ENCODE measurements at regions not wholly inside any gene's neighbourhood (a gene's known extent, or its start where the extent isn't known, plus 50 kb on each side); places are given as distances from the start of the nearest gene placed in this dataset.
"Not testable (repeated sequence)": the region's sequence is repeated elsewhere in the genome, so short reads cannot be mapped to it uniquely, and the experiment has no call there.

- DNase-seq (ENCODE audit: low spot score): not testable (repeated sequence)
Measured at GRCh38 chr21:32823296-32823695, 51.7 kb upstream of the PAXBP1 start.

GRCh38 chr21:32824950-32825349 lies 53.4 kb upstream of the PAXBP1 start:
- DNase-seq (ENCODE audit: low spot score): no peak

- DNase-seq (ENCODE audit: low spot score): peak; percentile 49
Measured at GRCh38 chr21:32826329-32827167, 55.0 kb upstream of the PAXBP1 start.

GRCh38 chr21:32828908-32829307 lies 57.4 kb upstream of the PAXBP1 start:
- DNase-seq (ENCODE audit: low spot score): no peak

GRCh38 chr21:32829504-32829903 lies 57.9 kb upstream of the PAXBP1 start:
- no peak for DNase-seq (ENCODE audit: low spot score)

- DNase-seq (ENCODE audit: low spot score): not testable (repeated sequence)
Measured at GRCh38 chr21:32831779-32832178, 60.2 kb upstream of the PAXBP1 start.

GRCh38 chr21:32834211-32834915 lies 62.8 kb upstream of the PAXBP1 start:
- no peak for DNase-seq (ENCODE audit: low spot score)

GRCh38 chr21:32834916-32835235 lies 63.3 kb upstream of the PAXBP1 start:
- DNase-seq (ENCODE audit: low spot score): no peak

- DNase-seq (ENCODE audit: low spot score): no peak
Measured at GRCh38 chr21:32842146-32842545, 70.6 kb upstream of the PAXBP1 start.

- no peak for DNase-seq (ENCODE audit: low spot score)
Measured at GRCh38 chr21:32843561-32843960, 72.0 kb upstream of the PAXBP1 start.

GRCh38 chr21:32844076-32844475 lies 72.5 kb upstream of the PAXBP1 start:
- no peak for DNase-seq (ENCODE audit: low spot score)

- no peak for DNase-seq (ENCODE audit: low spot score)
Measured at GRCh38 chr21:32844653-32845436, 73.3 kb upstream of the PAXBP1 start.

GRCh38 chr21:32858628-32859027 lies 87.1 kb upstream of the PAXBP1 start:
- no peak for DNase-seq (ENCODE audit: low spot score)

GRCh38 chr21:32860399-32860798 lies 88.8 kb upstream of the PAXBP1 start:
- DNase-seq (ENCODE audit: low spot score): no peak

- no peak for DNase-seq (ENCODE audit: low spot score)
Measured at GRCh38 chr21:32861866-32862265, 90.3 kb upstream of the PAXBP1 start.

- no peak for DNase-seq (ENCODE audit: low spot score)
Measured at GRCh38 chr21:32867597-32867996, 96.0 kb upstream of the PAXBP1 start.

GRCh38 chr21:32868631-32869454 lies 97.3 kb upstream of the PAXBP1 start:
- no peak for DNase-seq (ENCODE audit: low spot score)

GRCh38 chr21:32869459-32869858 lies 97.9 kb upstream of the PAXBP1 start:
- DNase-seq (ENCODE audit: low spot score): no peak

GRCh38 chr21:32876426-32876825 lies 104.9 kb upstream of the PAXBP1 start:
- no peak for DNase-seq (ENCODE audit: low spot score)

- DNase-seq (ENCODE audit: low spot score): not testable (repeated sequence)
Measured at GRCh38 chr21:32877888-32878287, 106.3 kb upstream of the PAXBP1 start.

GRCh38 chr21:32878661-32879060 lies 107.1 kb upstream of the PAXBP1 start:
- no peak for DNase-seq (ENCODE audit: low spot score)

GRCh38 chr21:32881458-32881857 lies 109.9 kb upstream of the PAXBP1 start:
- no peak for DNase-seq (ENCODE audit: low spot score)
